SJCRH30 (cell line): ENCODE measurements at regions not wholly inside any gene's neighbourhood (a gene's known extent, or its start where the extent isn't known, plus 50 kb on each side); places are given as distances from the start of the nearest gene placed in this dataset.

Source experiments
- DNase-seq, 2 experiments: peaks; one replicate each; pipeline ENCODE4 v3.0.0-alpha.2; 2015 to 2020
- H3K27ac ChIP-seq: fragments of 250-450 bp; sonication (Bioruptor Pico); 2 replicates; pipeline ENCODE4 v1.5.1; 2020; ENCODE audit warnings: mild to moderate bottlenecking, moderate library complexity
- H3K27me3 ChIP-seq: fragments of 250-450 bp; sonication (Bioruptor Pico); 2 replicates; pipeline ENCODE4 v1.5.1; 2020; ENCODE audit warnings: mild to moderate bottlenecking, moderate library complexity
- H3K36me3 ChIP-seq: fragments of 250-450 bp; sonication (Bioruptor Pico); 2 replicates; pipeline ENCODE4 v1.5.1; 2020; ENCODE audit warnings: mild to moderate bottlenecking, moderate library complexity
- H3K4me1 ChIP-seq: fragments of 250-450 bp; sonication (Bioruptor Pico); 2 replicates; pipeline ENCODE4 v1.5.1; 2020; ENCODE audit warnings: mild to moderate bottlenecking, moderate library complexity
- H3K4me3 ChIP-seq: fragments of 250-450 bp; sonication (Bioruptor Pico); 2 replicates; pipeline ENCODE4 v1.5.1; 2020; ENCODE audit warnings: mild to moderate bottlenecking, moderate library complexity
- H3K9me3 ChIP-seq: fragments of 250-450 bp; sonication (Bioruptor Pico); replicated peaks from 2 replicates; pipeline ENCODE4 v1.5.1; 2020; ENCODE audit warnings: mild to moderate bottlenecking, moderate library complexity

DNA sequence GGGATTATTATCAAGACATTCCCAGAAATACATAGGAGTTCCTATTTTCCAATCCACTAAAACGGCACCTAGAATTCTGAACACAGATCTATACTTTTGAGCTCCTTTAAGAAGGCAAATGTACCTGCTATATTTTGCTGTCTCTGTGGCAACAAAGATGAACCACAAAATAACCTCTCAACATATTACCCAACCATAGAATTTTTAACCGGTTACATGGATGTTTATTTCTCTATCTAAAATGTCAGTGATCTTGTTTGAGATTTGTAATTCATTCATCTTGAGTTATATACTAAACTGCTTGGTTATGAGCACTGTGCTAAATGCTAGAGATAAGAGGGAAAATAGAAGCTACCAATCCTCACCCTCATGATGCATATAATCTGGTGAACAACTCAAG is 117.5 kb upstream of the HMGCLL1 start:
- H3K4me1 ChIP-seq: peaks cover 25% of the 10 kb centered on the region
- no peak overlapping the region for H3K27ac ChIP-seq
- H3K4me3 ChIP-seq: no peak overlapping the region

DNA sequence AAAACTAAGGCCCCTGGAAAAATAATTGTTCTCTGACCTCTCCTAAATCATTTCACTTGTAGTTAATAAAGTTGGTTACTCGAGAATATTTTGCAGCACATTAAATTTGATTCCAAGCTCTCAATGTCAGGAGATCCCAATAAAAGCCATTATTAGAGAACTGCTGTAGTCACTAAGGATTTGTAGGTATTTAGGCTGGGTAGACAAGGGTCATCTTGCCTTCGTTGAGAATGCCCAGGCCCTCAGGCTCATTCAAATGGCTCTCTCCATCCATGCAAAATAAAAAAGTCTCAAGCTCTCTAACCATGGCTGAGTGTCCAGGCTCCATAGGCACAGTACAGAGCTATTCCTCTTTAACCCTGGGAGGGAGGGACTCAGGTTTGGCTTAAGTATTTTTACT is 117.0 kb upstream of the HMGCLL1 start:
- Histone ChIP-seq H3K9me3 (no peaks in the 10 kb centered on the region), H3K27me3 (no peaks in the 10 kb centered on the region), H3K27ac (no peak overlapping the region), H3K4me1 (peaks cover 25% of the 10 kb centered on the region), H3K4me3 (no peak overlapping the region), H3K36me3 (no peaks in the 10 kb centered on the region)
- DNase-seq: no peak

More for the DNA sequence above, 117.5 kb upstream of the HMGCLL1 start:
- H3K27me3 ChIP-seq: no peaks in the 10 kb centered on the region
- no peak for DNase-seq
- H3K9me3 ChIP-seq: no peaks in the 10 kb centered on the region
- H3K36me3 ChIP-seq: no peaks in the 10 kb centered on the region

DNA sequence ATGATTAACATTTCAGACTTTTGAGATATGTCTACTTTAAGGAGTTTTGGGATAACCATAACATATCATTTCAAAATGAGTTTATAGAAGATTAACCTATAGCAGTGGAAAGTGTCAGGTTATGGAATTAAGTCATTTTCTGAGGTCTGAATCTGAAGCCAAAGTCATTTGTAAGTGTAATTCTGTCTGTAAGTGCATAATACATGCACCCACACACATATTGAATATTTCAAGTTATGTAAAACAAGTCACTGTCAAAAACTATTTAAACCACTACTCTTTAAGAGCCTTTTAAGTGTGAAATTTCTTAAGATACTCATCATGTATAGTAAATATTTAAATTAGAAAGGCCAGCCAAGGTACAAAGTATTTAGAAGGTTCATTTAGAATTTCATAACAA is 115.8 kb upstream of the HMGCLL1 start:
- no peak for DNase-seq
- Histone ChIP-seq H3K4me1 (peaks cover 25% of the 10 kb centered on the region), H3K4me3 (no peak overlapping the region), H3K27me3 (no peaks in the 10 kb centered on the region), H3K9me3 (no peaks in the 10 kb centered on the region), H3K36me3 (no peaks in the 10 kb centered on the region), H3K27ac (peak overlapping the region; percentile 17)

DNA sequence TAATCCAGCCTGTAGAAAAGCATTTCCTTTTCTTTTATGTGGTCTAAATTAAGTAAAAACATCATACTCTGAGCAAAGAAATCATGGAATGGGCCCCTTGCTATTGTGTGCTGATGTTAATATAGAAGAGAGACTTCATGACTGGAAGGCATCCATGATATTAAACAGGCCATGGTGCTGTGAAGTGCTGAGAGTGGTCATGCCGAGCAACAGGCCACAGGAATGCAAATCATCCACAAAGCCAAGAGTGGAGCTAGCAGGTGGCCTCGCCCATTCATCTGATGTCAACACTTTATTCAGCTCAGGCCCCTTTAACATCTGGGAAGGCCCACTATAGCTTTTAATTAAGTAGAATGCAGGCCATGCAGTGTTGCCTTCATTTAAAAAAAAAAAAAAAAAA is 115.2 kb upstream of the HMGCLL1 start:
- Histone ChIP-seq H3K4me1 (peaks cover 25% of the 10 kb centered on the region), H3K27ac (peak overlapping the region; percentile 64), H3K4me3 (no peak overlapping the region), H3K27me3 (no peaks in the 10 kb centered on the region), H3K9me3 (no peaks in the 10 kb centered on the region), H3K36me3 (no peaks in the 10 kb centered on the region)
- DNase-seq: peak; percentile 89 to 95

DNA sequence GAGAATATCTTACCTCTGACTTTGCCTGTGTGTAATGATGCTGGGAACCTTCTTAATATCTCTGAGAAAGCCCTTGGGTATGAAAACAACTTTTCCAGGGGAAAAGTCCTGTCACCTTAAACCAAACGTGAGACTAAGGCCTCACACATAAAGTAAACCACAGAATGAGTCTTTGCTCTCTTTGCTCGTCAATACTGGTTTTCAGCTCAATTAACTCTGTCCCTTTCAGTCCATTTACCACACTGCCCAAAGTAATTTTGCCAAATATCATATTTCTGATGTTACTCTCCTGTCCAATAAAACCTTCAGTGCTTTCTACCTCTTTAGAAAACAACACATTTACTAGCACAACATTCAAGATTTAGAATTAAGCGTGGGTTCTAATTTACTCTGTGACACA is 100.5 kb upstream of the HMGCLL1 start:
- Histone ChIP-seq H3K4me1 (peaks cover 8% of the 10 kb centered on the region), H3K9me3 (0 out of 2 replicates have a peak, but pooled peaks cover 3% of the 10 kb centered on the region), H3K36me3 (no peaks in the 10 kb centered on the region), H3K27ac (no peak overlapping the region), H3K4me3 (no peak overlapping the region), H3K27me3 (no peaks in the 10 kb centered on the region)
- DNase-seq: peak in 1 of 2 experiments; percentile 15

DNA sequence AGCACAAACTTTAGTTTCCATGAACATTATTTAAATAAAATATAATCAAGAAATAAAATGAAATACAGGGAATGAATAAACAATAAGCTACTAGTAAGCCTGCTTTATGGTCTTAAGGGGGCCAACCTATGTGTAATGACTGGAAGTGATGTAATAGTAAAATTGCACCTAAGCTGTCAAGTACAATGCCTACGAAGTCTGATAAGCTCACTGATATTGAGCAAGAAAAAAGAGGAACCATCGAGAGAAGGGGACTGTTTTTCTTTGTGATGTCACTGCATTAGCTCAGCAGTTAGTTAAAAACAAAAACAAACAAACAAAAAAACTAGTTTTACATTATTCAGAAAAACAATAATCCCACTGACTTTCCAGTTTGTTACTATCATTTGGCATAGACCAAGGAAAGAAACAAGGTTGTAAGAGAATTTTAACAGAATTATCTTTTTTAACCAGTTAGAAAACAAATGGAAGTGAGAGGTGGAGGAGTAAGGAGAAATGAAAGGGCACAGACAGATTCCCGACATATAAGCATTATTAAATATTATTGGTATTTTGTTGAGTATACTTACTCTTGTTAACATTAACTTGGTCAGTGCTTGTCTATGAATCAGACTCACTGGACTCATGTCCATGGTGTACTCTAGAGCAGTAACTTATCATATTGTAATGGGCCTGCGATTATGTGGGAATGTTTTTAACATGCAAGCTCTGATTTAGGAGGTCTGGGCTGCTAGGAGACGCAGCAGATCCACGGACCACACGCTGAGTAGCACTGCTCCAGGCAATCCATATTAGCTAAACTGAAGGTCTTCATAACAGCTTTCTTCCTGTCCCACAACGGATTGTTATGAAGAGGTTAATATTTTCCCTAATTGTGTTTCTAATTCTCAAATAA is 99.6 kb upstream of the HMGCLL1 start:
- H3K4me3 ChIP-seq: no peak overlapping the region
- no peaks in the 10 kb centered on the region for H3K27me3 ChIP-seq
- no peaks in the 10 kb centered on the region for H3K36me3 ChIP-seq
- H3K4me1 ChIP-seq: peaks cover 10% of the 10 kb centered on the region
- peak; percentile 9 to 50 for DNase-seq
- no peak overlapping the region for H3K27ac ChIP-seq
- 0 out of 2 replicates have a peak, but pooled peaks cover 1% of the 10 kb centered on the region for H3K9me3 ChIP-seq

DNA sequence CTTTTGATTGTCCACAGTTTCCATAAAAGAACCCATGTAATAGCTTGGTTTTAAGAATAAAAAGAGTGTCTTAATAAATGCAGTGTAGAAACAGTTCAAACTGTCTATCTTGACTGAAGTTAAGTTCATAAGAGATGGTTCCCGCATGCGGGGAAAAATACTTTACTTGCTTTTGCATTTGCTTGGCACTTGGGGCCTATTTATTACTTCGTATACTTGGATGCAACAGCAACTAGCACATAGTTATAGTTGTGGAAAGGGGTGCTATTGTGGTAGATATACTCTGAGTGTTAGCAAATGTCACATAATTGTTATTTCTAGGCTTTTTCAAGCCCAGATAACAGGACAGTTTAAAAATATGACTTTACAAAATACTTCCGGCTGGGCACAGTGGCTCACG is 97.7 kb upstream of the HMGCLL1 start:
- Histone ChIP-seq H3K36me3 (no peaks in the 10 kb centered on the region), H3K4me3 (no peak overlapping the region), H3K9me3 (no peaks in the 10 kb centered on the region), H3K27ac (no peak overlapping the region), H3K4me1 (peaks cover 10% of the 10 kb centered on the region), H3K27me3 (no peaks in the 10 kb centered on the region)
- no peak for DNase-seq

DNA sequence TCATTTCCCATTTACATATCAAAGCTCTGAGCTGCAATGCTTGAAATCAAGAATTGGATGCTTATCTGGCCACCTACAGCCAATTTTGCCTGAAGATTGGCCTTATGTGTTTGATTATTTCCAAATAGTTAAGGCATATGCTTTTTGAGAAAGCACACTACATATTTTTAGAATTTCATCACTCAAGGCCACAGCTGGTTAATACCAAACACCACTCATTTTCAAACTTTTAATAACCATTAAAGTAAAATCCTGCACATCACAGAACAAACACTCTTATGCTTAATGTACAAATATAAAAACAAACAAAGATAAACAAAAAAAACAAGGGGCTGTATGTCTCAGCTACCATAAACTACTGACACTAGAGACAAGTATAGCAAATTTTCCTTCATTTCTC is 96.9 kb upstream of the HMGCLL1 start:
- Histone ChIP-seq H3K36me3 (no peaks in the 10 kb centered on the region), H3K27ac (no peak overlapping the region), H3K4me3 (no peak overlapping the region), H3K9me3 (no peaks in the 10 kb centered on the region), H3K27me3 (no peaks in the 10 kb centered on the region), H3K4me1 (peaks cover 10% of the 10 kb centered on the region)
- DNase-seq: no peak

DNA sequence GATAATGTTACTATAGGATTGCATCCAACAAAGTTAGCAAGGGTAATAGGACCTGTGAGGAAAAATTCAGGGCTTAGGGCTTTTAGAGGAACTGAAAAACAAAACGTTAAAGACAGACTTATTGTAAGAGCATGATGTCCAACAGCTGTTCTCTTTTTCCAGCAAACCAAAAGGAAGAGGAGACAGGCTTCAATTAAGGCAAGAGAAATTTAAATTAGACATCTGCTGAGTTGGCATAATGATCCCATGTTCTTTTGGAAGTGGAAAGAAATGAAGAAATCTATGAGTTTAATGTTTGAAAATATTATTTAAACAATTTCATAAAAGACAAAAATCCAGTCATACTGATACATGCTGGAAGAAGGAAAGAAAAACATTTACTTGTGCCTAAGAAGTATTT is 95.7 kb upstream of the HMGCLL1 start:
- H3K36me3 ChIP-seq: no peaks in the 10 kb centered on the region
- peaks cover 10% of the 10 kb centered on the region for H3K4me1 ChIP-seq
- no peaks in the 10 kb centered on the region for H3K9me3 ChIP-seq
- H3K4me3 ChIP-seq: no peak overlapping the region
- H3K27me3 ChIP-seq: no peaks in the 10 kb centered on the region
- no peak overlapping the region for H3K27ac ChIP-seq
- DNase-seq: peak in 1 of 2 experiments; percentile 38

DNA sequence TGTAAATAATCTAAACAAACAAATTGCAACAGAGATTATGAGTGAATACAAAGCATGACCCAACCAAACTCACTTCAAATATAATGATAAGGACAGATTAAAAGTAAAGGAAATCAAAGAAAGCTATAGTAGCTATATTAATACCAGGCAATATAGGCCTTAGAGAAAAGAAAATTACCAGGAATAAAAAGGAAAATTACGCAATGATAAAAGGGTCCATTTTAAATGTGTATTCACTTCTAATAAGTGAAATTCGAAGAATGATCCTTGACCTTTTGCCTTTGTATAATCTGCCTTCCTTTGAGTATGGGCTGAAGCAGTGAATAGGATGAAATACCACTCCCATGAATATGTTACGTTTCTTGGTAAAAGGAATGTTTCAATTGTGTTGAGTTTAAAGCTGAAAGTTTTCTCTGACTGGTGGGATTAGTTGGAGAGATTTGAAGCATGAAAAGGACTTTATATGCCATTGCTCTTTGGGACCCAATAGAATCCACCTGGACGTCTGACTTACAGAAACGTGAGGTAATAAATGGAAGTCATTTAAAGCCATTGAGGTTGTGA is 91.9 kb upstream of the HMGCLL1 start:
- Histone ChIP-seq H3K4me1 (peaks cover 10% of the 10 kb centered on the region), H3K27me3 (no peaks in the 10 kb centered on the region), H3K4me3 (no peak overlapping the region), H3K9me3 (no peaks in the 10 kb centered on the region), H3K27ac (no peak overlapping the region), H3K36me3 (no peaks in the 10 kb centered on the region)
- no peak for DNase-seq

DNA sequence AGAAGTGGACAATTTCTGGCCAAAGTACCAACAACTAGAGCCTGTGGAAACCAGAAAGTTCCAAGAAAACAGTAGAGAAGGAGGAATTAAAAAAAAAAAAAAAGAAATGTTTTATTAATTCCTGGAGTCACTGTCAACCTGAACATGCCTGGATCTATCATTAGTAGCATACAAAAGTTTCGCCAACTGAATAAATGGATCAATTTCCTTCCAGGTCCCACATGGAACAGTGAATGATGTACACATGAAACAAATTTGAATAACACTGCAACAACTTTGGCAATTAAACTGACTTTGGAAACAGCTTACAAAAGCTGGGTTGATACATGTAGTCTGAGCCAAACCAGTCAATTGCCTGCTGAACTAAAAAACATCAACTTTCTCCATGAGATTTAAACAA is 90.0 kb upstream of the HMGCLL1 start:
- no peak for DNase-seq
- no peaks in the 10 kb centered on the region for H3K36me3 ChIP-seq
- H3K4me3 ChIP-seq: no peak overlapping the region
- no peak overlapping the region for H3K27ac ChIP-seq
- H3K9me3 ChIP-seq: no peaks in the 10 kb centered on the region
- H3K27me3 ChIP-seq: no peaks in the 10 kb centered on the region
- H3K4me1 ChIP-seq: no peaks in the 10 kb centered on the region

DNA sequence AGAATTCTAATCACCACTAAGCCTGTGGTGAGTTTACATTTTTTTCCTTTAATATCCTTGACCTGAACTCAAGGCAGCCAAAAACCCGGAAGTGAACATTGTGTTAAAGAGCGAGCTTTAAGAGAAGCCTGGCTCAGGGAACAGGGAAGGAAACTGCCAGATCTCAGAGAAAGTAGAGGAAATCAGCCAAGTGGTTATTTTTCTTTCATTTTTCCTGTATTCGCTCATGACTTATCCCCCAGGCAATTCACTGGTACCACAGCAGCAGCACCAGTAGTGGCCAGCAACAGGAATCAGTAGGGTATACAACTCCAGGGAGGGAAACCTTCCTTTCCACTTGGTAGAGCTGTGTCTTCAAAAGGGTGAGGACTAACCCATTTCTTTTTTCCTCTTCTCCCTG is 89.6 kb upstream of the HMGCLL1 start:
- Histone ChIP-seq H3K4me3 (no peak overlapping the region), H3K27ac (no peak overlapping the region), H3K4me1 (no peaks in the 10 kb centered on the region), H3K27me3 (no peaks in the 10 kb centered on the region), H3K9me3 (no peaks in the 10 kb centered on the region), H3K36me3 (no peaks in the 10 kb centered on the region)
- no peak for DNase-seq

DNA sequence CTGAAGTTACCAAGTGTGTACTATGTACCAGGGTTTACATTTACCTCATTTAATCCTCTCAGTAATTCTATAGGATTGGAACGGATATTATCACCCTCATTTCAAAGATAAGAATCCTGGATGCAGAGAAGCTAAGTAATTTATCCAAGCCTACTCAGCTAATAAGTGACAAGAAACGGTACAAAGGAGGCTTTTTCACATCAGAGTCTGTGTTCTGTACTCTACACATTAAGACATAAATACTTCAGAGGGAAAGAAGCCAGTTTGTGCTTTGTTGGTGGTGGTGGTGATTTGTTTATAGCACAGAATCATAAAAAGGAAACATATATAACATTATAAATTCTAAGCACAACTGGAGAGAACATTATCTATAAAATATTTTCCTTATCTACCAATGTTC is 88.3 kb upstream of the HMGCLL1 start:
- DNase-seq: no peak
- Histone ChIP-seq H3K4me1 (no peaks in the 10 kb centered on the region), H3K27me3 (no peaks in the 10 kb centered on the region), H3K4me3 (no peak overlapping the region), H3K9me3 (no peaks in the 10 kb centered on the region), H3K27ac (no peak overlapping the region), H3K36me3 (no peaks in the 10 kb centered on the region)

DNA sequence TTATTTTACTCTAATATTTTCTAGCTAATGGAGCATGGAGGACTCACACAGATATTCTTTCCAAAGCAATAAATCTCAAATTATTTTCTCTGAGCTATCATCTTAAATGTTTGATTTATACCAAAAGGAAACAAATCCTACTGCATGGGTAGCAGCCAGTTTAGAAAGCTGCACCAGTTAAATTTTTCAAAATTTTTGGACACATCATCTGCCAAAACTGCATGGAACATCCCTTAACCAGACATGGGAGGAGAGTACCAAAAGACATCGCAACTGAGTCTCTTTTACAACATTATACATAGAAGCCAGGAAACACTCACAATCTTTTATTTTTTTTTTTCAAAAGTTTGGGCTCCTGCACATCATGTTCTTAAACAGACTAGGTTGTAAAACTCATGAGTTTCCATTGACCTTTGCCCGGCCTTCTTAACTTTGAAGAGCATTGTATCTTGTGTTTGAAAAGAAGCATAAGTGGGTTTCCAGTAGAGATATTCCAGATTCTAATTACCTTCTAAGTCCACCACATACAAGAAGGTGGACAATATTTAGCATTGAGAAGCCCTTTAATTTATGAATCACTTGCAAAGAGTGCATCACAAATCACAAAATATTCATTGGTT is 87.7 kb upstream of the HMGCLL1 start:
- Histone ChIP-seq H3K36me3 (no peaks in the 10 kb centered on the region), H3K4me3 (no peak overlapping the region), H3K27me3 (no peaks in the 10 kb centered on the region), H3K9me3 (no peaks in the 10 kb centered on the region), H3K4me1 (no peaks in the 10 kb centered on the region), H3K27ac (no peak overlapping the region)
- no peak for DNase-seq

DNA sequence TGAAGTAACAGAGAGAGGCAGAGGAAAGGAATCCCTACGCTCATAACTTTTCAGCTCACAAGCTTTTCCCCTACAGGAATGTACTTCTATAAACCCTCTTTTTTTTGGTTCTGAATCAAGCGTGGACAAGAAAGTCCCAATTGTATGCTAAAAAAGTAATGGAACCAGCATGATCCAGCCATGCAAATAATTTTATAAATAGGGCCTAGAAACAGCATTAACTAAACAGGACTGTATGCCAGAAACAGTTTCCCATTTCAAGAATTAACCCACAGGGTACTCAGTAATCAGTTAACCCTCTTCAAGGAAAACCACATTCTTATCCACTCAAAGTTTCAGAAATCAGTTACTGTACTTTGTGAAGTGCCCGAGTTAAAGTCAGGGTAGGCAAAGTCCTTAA is 87.0 kb upstream of the HMGCLL1 start:
- no peaks in the 10 kb centered on the region for H3K36me3 ChIP-seq
- no peak overlapping the region for H3K27ac ChIP-seq
- H3K9me3 ChIP-seq: no peaks in the 10 kb centered on the region
- no peaks in the 10 kb centered on the region for H3K4me1 ChIP-seq
- H3K4me3 ChIP-seq: no peak overlapping the region
- DNase-seq: no peak
- no peaks in the 10 kb centered on the region for H3K27me3 ChIP-seq
